Skeletal muscle satellite cell (primary cell): ENCODE measurements at regions not wholly inside any gene's neighbourhood (a gene's known extent, or its start where the extent isn't known, plus 50 kb on each side); places are given as distances from the start of the nearest gene placed in this dataset.

Experiments
- H3K27me3 ChIP-seq: 2 replicates; pipeline ENCODE4 v1.7.0; 2013; ENCODE audit warnings: low read length; ENCODE audit not compliant: control insufficient read depth, insufficient read depth
- H3K36me3 ChIP-seq: 2 replicates; pipeline ENCODE4 v1.7.0; 2013; ENCODE audit warnings: mild to moderate bottlenecking, control low read depth, low read length; ENCODE audit not compliant: insufficient read depth
- H3K4me1 ChIP-seq: 2 replicates; pipeline ENCODE4 v1.7.0; 2013; ENCODE audit warnings: low read length; ENCODE audit not compliant: control insufficient read depth, insufficient read depth
- H3K4me2 ChIP-seq: 2 replicates; pipeline ENCODE4 v1.7.0; 2013; ENCODE audit warnings: mild to moderate bottlenecking, low read length
- H3K4me3 ChIP-seq: 2 replicates; pipeline ENCODE4 v1.7.0; 2013; ENCODE audit warnings: low read length
- H3K9ac ChIP-seq: 2 replicates; pipeline ENCODE4 v1.7.0; 2013; ENCODE audit warnings: mild to moderate bottlenecking, low read depth, low read length, moderate library complexity
- H3K9me3 ChIP-seq: replicated peaks from 2 replicates; pipeline ENCODE4 v1.7.0; 2013; ENCODE audit warnings: mild to moderate bottlenecking, control low read depth, low read length

DNA sequence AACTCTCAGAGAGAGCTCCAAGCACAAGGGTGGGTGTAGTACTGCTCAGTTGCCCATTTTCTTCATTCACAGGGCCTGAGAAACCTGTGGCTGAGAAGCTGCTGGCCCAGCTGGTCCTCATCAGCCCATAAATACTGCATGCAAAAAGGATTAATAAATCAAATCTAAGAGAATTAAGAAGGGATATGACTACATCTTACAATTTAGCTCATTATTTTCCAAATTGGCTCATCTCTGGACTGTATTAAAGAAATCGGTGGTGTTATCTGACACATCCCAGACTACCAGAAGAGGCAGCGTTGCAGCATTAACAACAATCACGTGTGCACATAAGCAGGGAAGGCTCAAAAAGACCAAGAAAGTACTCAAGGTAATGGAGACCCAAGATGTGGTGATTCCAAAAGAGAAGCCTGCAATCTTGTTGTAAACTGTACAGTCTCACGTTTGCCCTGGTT is 90.7 kb downstream of the CD24 start:
- no peaks in the 10 kb centered on the region for H3K36me3 ChIP-seq
- no peaks in the 10 kb centered on the region for H3K9me3 ChIP-seq
- no peak overlapping the region for H3K4me3 ChIP-seq
- H3K9ac ChIP-seq: no peak overlapping the region
- no peak overlapping the region for H3K4me2 ChIP-seq
- peaks cover 4% of the 10 kb centered on the region for H3K27me3 ChIP-seq
- peaks cover 15% of the 10 kb centered on the region for H3K4me1 ChIP-seq

DNA sequence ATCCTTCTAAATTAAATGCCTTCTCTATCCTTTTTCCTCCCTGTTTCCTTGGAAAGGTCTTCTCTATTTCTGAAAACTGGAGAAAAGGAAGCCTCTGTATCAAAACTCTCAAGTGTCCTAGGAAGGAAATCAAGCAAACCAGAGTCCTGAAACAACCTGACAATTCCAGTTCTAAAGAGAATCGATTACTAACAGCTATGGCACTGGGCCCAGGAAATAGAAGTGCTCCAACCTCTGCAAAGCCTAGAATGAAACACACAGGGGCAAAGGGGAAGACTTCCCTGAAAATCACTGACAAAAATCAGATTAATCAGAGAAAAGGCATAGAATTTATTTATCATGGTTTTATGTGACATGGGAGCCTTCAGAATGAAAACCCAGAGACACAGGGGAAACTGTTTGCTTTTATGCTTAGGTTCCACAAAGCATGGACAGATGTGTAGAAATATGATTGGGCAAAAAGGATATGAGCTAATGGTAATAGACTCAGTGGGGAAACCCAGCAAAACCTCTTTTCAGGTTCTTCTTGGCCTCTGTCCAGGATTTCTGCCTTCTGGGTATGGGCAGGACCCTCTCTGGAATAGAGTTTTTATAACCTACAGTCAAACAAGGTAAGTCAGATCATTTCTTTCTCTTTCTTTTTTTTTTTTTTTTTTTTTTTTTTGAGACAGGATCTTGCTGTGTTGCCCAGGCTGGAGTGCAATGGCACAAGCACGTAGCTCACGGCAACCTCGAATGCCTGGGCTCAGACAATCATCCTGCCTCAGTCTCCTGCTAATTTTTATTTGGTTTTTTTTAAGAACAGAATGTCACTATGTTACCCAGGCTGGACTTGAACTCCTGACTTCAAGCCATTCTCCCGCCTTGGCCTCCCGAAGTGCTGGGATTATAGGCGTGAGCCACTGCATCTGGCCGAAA is 91.7 kb downstream of the CD24 start:
- no peaks in the 10 kb centered on the region for H3K9me3 ChIP-seq
- no peak overlapping the region for H3K4me2 ChIP-seq
- no peak overlapping the region for H3K9ac ChIP-seq
- H3K4me1 ChIP-seq: peaks cover 5% of the 10 kb centered on the region
- H3K27me3 ChIP-seq: peaks cover 4% of the 10 kb centered on the region
- no peak overlapping the region for H3K4me3 ChIP-seq
- H3K36me3 ChIP-seq: no peaks in the 10 kb centered on the region

DNA sequence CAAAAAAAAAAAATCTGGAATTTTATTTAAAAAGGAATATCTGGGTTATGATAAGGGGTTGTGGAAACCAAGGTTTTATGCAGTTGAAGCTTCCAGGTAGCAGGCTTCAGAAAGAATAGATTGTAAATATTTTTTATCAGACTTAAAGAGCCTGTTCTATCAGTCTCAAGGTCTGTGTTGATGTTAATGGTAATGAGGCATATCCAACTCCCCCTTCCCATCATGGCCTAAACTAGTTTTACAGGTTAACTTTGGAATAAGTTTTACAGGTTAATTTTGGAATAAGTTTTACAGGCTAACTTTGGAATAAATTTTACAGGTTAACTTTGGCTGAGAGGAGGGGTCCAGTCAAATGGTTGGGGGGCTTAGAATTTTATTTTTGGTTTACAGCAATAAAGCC is 92.4 kb downstream of the CD24 start:
- H3K4me1 ChIP-seq: peaks cover 2% of the 10 kb centered on the region
- no peak overlapping the region for H3K4me3 ChIP-seq
- H3K9me3 ChIP-seq: no peaks in the 10 kb centered on the region
- no peak overlapping the region for H3K9ac ChIP-seq
- H3K36me3 ChIP-seq: no peaks in the 10 kb centered on the region
- no peak overlapping the region for H3K4me2 ChIP-seq
- H3K27me3 ChIP-seq: peaks cover 4% of the 10 kb centered on the region

DNA sequence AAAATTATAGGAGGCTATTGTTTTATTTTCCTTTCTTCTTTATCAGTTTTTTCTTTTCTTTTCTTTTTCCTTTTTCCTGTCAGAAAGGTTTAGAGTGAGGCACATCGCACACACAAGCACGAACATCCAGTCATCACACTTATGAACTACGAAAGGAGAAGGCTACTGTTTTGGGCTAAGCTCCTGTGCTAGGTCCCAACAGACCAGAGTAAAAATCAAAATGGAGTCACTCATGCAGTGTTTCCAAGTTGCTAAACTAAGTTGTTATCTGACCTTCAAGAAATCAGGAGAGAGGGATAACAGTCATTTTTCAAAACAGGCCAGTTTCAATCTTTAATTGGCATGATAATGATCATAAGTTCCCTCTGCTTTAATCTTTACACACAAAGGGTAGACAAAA is 93.6 kb downstream of the CD24 start:
- Histone ChIP-seq H3K4me2 (no peak overlapping the region), H3K4me1 (no peaks in the 10 kb centered on the region), H3K36me3 (no peaks in the 10 kb centered on the region), H3K4me3 (no peak overlapping the region), H3K9ac (no peak overlapping the region), H3K27me3 (peaks cover 4% of the 10 kb centered on the region), H3K9me3 (no peaks in the 10 kb centered on the region)

DNA sequence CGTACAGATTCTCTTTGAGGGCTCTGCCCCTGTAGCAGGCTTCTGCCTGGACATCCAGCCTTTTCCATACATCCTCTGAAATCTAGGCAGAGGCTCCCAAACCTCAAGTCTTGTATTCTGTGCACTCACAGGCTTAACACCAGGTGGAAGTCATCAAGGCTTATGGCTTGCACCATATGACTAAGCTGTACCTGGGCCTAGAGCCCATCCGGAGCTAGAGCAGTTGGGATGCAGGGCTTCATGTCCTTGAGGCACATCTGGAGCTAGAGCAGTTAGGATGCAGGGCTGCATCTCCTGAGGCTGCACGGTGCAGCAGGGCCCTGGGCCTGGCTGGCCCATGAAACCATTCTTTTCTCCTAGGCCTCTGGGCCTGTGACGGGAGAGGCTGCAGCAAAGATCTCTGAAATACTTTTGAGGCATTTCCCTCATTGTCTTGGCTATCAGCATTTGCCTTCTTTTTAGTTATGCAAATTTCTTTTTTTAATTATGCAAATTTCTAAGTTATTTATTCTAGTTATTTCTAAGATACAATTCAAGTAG is 98.7 kb downstream of the CD24 start:
- H3K27me3 ChIP-seq: no peaks in the 10 kb centered on the region
- H3K4me2 ChIP-seq: no peak overlapping the region
- H3K9me3 ChIP-seq: no peaks in the 10 kb centered on the region
- H3K9ac ChIP-seq: no peak overlapping the region
- H3K4me3 ChIP-seq: no peak overlapping the region
- H3K4me1 ChIP-seq: no peaks in the 10 kb centered on the region
- H3K36me3 ChIP-seq: no peaks in the 10 kb centered on the region

DNA sequence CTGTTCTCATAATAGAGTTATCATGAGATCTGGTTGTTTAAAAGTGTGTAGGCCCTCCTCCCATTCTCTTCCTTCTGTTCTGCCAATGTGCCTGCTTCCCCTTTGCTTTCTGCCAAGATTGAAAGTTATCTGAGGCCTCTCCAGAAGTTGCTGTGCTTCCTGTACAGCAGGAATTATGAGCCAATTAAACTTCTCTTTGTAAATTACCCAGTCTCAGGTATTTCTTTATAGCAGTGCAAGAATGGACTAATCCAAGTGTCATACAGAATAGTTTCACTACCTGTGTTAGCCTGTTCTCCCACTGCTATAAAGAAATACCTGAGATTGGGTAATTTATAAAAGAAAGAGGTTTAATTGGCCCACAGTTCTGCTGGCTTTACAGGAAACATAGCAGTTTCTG is 100.0 kb downstream of the CD24 start:
- Histone ChIP-seq H3K4me1 (peaks cover 10% of the 10 kb centered on the region), H3K36me3 (no peaks in the 10 kb centered on the region), H3K4me2 (no peak overlapping the region), H3K4me3 (no peak overlapping the region), H3K9ac (no peak overlapping the region), H3K9me3 (no peaks in the 10 kb centered on the region), H3K27me3 (no peaks in the 10 kb centered on the region)

DNA sequence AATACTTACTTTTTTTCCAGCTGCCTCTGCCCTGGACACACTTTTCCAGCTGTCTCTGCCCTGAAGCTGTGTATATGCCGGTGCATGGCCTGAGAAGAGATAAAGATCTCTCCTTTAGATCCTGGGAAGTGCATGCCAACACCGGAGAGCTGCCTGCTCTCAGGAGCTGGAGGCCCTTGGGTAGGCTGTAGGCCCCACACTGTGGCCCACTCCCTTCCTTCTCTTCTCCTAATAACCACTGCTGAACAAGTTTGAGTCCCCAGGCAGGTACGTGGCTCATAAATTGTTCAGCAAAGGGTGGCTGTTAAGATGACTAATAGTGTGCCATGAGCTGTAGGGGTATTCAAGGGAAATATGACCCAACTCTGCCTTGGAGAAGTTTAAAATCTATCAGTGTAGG is 102.5 kb downstream of the CD24 start:
- Histone ChIP-seq H3K9ac (no peak overlapping the region), H3K4me1 (peaks cover 10% of the 10 kb centered on the region), H3K27me3 (no peaks in the 10 kb centered on the region), H3K4me3 (no peak overlapping the region), H3K4me2 (no peak overlapping the region), H3K9me3 (no peaks in the 10 kb centered on the region), H3K36me3 (no peaks in the 10 kb centered on the region)

DNA sequence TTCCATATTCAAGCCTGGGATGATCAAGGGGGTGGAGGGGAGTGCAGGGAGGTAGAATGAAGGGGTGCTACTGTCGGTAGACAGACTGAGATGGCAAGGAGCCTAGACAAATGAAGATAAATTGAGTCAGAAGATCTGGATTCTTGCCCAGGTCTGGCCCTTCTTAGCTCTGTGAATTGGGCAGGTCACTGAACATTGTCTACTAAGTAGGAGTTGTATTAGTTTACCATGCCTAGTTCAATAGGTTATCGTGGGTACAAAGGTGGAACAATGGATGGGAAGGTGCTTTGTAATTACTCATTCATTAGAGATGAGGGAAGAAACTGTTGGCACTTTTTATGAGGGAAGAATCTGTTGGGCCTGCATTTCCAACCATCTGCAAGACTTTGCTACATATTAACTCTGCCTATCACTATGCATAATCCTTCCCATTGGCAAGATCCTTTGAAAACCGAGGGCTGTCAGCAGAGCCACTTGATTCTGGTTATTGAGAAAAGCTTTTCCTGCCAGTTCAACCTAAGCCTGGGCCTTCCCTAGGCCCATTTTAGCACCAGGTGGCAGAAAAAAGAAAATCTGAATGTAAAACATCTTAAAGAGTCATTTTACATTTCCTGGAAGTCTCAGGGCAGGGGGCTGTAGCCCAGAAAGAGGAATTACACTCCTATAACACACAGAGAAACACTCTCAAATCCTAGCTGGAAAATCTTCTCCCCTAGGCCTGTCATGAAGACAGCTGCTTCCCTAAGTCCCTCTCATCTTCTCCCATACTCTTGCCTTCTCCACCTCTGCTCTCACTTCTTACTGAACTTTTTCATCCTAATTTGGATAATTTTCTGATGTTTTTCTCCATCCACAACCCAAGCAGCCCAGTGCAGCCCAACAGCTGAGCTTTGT is 103.5 kb downstream of the CD24 start:
- no peaks in the 10 kb centered on the region for H3K9me3 ChIP-seq
- H3K4me3 ChIP-seq: no peak overlapping the region
- H3K27me3 ChIP-seq: no peaks in the 10 kb centered on the region
- peaks cover 10% of the 10 kb centered on the region for H3K4me1 ChIP-seq
- no peaks in the 10 kb centered on the region for H3K36me3 ChIP-seq
- no peak overlapping the region for H3K4me2 ChIP-seq
- no peak overlapping the region for H3K9ac ChIP-seq

DNA sequence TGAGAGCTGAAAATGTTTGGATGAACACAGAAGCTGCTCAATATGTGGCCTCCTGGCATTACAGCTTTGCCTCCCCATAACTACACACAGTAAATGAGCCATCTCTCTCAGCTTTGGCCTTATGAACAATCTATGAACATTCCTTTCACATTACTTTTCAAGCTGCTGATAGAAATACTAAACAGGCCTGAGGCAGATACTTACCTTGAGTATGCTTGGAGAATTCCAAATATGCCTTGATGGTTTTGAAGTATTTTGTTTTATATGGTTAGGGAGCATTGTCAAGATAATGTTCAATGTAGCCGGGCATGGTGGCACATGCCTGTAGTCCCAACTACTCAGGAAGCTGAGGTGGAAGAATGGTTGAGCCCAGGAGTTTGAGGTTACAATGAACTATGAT is 104.5 kb downstream of the CD24 start:
- Histone ChIP-seq H3K9me3 (no peaks in the 10 kb centered on the region), H3K4me3 (no peak overlapping the region), H3K9ac (no peak overlapping the region), H3K27me3 (peaks cover 5% of the 10 kb centered on the region), H3K4me2 (no peak overlapping the region), H3K36me3 (no peaks in the 10 kb centered on the region), H3K4me1 (peaks cover 10% of the 10 kb centered on the region)

DNA sequence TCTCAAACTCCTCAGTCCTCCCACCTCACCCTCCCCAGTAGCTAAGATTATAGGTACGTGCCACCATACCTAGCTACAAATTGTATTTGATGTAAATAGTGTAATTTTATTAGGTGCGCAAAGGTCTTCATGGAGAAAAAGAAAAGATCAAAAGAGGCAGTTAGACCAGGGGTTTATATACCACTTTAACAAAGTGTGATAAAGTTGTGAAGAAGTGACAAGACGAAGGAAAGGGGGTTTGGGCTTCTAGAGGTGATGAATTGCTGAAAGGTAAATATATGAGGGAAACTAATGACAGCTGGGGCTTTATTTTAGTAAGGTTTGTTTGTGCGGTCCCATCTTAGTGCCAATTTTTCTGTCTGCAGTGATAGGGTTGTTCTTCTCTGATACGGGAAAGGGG is 105.3 kb downstream of the CD24 start:
- Histone ChIP-seq H3K36me3 (no peaks in the 10 kb centered on the region), H3K9ac (no peak overlapping the region), H3K4me3 (no peak overlapping the region), H3K4me1 (peaks cover 10% of the 10 kb centered on the region), H3K4me2 (no peak overlapping the region), H3K9me3 (no peaks in the 10 kb centered on the region), H3K27me3 (peaks cover 5% of the 10 kb centered on the region)

DNA sequence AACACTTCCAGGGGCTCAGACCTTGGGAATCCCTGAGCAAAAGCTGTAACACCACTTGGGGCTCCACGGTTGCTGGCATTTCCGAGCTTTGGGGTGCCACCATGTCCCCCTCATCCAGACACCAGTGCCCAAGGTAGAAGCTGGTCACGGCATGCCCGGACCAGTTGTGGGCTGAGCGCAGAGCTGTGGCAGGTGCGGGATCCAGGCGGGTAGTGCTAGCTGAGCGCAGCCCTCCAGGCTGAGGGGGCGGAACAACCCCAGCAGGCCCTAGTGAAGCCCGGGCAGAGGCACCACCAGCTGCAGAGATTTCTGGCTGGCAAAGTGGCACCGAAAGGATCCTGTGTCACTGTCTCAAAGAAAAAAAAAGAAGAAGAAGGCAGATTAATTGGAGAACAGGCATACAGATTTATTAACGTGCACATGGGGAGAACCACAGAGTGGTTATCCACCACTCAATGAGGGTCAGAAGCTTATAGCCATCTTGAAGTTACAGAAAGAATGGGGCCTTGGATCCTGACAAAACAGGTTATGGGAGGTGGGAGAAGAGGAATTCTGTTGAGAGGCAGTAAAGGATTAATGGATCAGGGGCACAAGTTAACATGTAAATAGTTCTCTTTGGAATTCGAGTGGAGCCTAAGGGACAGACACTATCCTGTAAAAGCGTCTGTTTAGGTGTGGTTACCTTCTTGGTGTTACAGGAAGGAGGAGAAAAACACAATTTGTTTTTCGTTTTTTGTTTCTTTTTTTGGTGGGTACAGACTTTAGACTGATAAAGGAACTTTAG is 107.5 kb downstream of the CD24 start:
- no peaks in the 10 kb centered on the region for H3K9me3 ChIP-seq
- H3K9ac ChIP-seq: no peak overlapping the region
- H3K27me3 ChIP-seq: peaks cover 5% of the 10 kb centered on the region
- H3K36me3 ChIP-seq: no peaks in the 10 kb centered on the region
- no peak overlapping the region for H3K4me2 ChIP-seq
- H3K4me1 ChIP-seq: peaks cover 10% of the 10 kb centered on the region
- H3K4me3 ChIP-seq: no peak overlapping the region
